Neural cell (in vitro differentiated cells): ENCODE measurements at regions not wholly inside any gene's neighbourhood (a gene's known extent, or its start where the extent isn't known, plus 50 kb on each side); places are given as distances from the start of the nearest gene placed in this dataset.

ENCODE experiments used
- H2AFZ ChIP-seq: fragments of 200-600, 300-800 bp; sonication (generic), shearing (Covaris generic); 2 replicates; pipeline ENCODE4 v1.6.0; 2014; ENCODE audit warnings: low read depth, mild to moderate bottlenecking, antibody characterized with exemption, low read length, moderate library complexity
- H3F3A ChIP-seq: fragments of 200-600 bp; shearing (Covaris generic); 2 replicates; pipeline ENCODE4 v1.6.1; 2016; ENCODE audit warnings: mild to moderate bottlenecking, moderate library complexity, mixed read lengths, antibody characterized with exemption, low read length; ENCODE audit not compliant: insufficient read depth, poor library complexity, severe bottlenecking
- H3K27ac ChIP-seq: fragments of 200-600, 300-800 bp; sonication (generic), shearing (Covaris generic); 2 replicates; pipeline ENCODE4 v1.5.1; 2014; ENCODE audit warnings: mild to moderate bottlenecking, low read length, moderate library complexity
- H3K27me3 ChIP-seq: fragments of 300-800, 200-600 bp; sonication (generic), shearing (Covaris generic); 2 replicates; pipeline ENCODE4 v1.6.0; 2014; ENCODE audit warnings: mild to moderate bottlenecking, low read depth, low read length, moderate library complexity; ENCODE audit not compliant: insufficient read depth
- H3K36me3 ChIP-seq: fragments of 300-800, 200-600 bp; sonication (generic), shearing (Covaris generic); 2 replicates; pipeline ENCODE4 v1.5.1; 2014; ENCODE audit warnings: mild to moderate bottlenecking, antibody characterized with exemption, low read length, moderate library complexity; ENCODE audit not compliant: insufficient read depth
- H3K4me2 ChIP-seq: fragments of 300-800, 200-600 bp; sonication (generic), shearing (Covaris generic); 2 replicates; pipeline ENCODE4 v1.6.0; 2014; ENCODE audit warnings: mild to moderate bottlenecking, low read length
- H3K4me3 ChIP-seq: fragments of 300-800, 200-600 bp; sonication (generic), shearing (Covaris generic); 2 replicates; pipeline ENCODE4 v1.5.1; 2014; ENCODE audit warnings: mild to moderate bottlenecking, low read length, moderate library complexity
- H3K79me2 ChIP-seq: fragments of 200-600 bp; shearing (Covaris generic); replicated peaks from 2 replicates; pipeline ENCODE4 v1.6.0; 2014; ENCODE audit warnings: mild to moderate bottlenecking, low read length, moderate library complexity; ENCODE audit not compliant: insufficient read depth
- H3K9ac ChIP-seq: fragments of 300-800, 200-600 bp; sonication (generic), shearing (Covaris generic); 2 replicates; pipeline ENCODE4 v1.6.1; 2016; ENCODE audit warnings: mild to moderate bottlenecking, low read length, mixed read lengths
- H3K9me2 ChIP-seq: fragments of 200-600 bp; shearing (Covaris generic); 2 replicates; pipeline ENCODE4 v1.6.1; 2016; ENCODE audit warnings: mild to moderate bottlenecking, low read length, mixed read lengths; ENCODE audit not compliant: insufficient read depth
- H3K9me3 ChIP-seq: fragments of 200-600, 300-800 bp; sonication (generic), shearing (Covaris generic); 2 replicates; pipeline ENCODE4 v1.6.1; 2016; ENCODE audit warnings: mild to moderate bottlenecking, mixed run types, low read length, moderate library complexity, mixed read lengths
- H4K20me1 ChIP-seq: fragments of 200-600 bp; shearing (Covaris generic); 2 replicates; pipeline ENCODE4 v1.6.1; 2016; ENCODE audit warnings: mild to moderate bottlenecking, mixed run types; ENCODE audit not compliant: insufficient read depth
- EP300 ChIP-seq: fragments of 450-650 bp; conservative IDR thresholded peaks from 2 replicates; pipeline ENCODE4 v1.6.1; 2014; ENCODE audit warnings: antibody characterized with exemption, mild to moderate bottlenecking, moderate library complexity; ENCODE audit not compliant: poor library complexity, severe bottlenecking
- EZH2 ChIP-seq: fragments of 200-600, 300-800 bp; shearing (Covaris generic), sonication (generic); IDR thresholded peaks from 2 replicates; pipeline ENCODE4 v1.6.1; 2014; ENCODE audit warnings: antibody characterized with exemption, low read length, borderline replicate concordance, mild to moderate bottlenecking; ENCODE audit not compliant: insufficient read depth, poor library complexity, severe bottlenecking
- MXI1 ChIP-seq: fragments of 450-650 bp; conservative IDR thresholded peaks from 2 replicates; pipeline ENCODE4 v1.6.1; 2014; ENCODE audit warnings: antibody characterized with exemption, mild to moderate bottlenecking; ENCODE audit not compliant: poor library complexity, severe bottlenecking
- POLR2AphosphoS5 ChIP-seq: IDR thresholded peaks from 2 replicates; pipeline ENCODE4 v1.6.1; 2012
- RAD21 ChIP-seq: fragments of 450-650 bp; conservative IDR thresholded peaks from 2 replicates; pipeline ENCODE4 v1.6.1; 2014; ENCODE audit warnings: antibody characterized with exemption, mild to moderate bottlenecking, moderate library complexity
- SMC3 ChIP-seq: fragments of 450-650 bp; conservative IDR thresholded peaks from 2 replicates; pipeline ENCODE4 v1.6.1; 2014; ENCODE audit warnings: antibody characterized with exemption, mild to moderate bottlenecking, moderate library complexity; ENCODE audit not compliant: poor library complexity
- TAF1 ChIP-seq: IDR thresholded peaks from 2 replicates; pipeline ENCODE4 v1.6.1; 2012; ENCODE audit warnings: low read depth
- TF ChIP-seq, protein P1 (sequence below): fragments of 450-650 bp; IDR thresholded peaks from 2 replicates; pipeline ENCODE4 v1.5.1; 2014; ENCODE audit warnings: antibody characterized with exemption, mild to moderate bottlenecking, moderate library complexity; ENCODE audit not compliant: poor library complexity, severe bottlenecking
- TF ChIP-seq, protein P2 (sequence below): IDR thresholded peaks from 2 replicates; pipeline ENCODE4 v1.6.1; 2012; ENCODE audit warnings: borderline replicate concordance

DNA sequence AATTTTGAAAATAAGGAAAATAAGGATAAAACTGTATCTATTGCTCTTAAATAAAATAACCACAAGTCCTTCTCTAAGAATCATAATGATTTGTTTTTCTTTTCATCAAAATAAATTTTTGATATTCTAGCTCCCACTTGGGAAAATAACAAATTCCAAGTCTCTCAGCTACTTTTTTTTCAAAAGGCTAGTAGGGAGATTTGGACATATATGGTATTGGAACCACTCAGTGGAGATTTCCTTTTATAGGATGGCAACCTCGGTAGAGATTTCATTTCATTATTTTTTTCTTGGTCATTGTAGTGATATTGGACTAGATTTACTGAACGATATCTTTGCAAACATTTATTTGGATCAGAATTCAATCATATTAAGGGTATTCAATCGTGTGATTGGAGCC is 69.5 kb upstream of the PRKG1 start:
- Histone ChIP-seq H3K4me2 (no peak overlapping the region), H3K4me3 (no peak overlapping the region), H3K27ac (no peak overlapping the region), H3K9me3 (no peaks in the 10 kb centered on the region), H3K9me2 (no peaks in the 10 kb centered on the region), H3K36me3 (no peaks in the 10 kb centered on the region), H3K79me2 (no peaks in the 10 kb centered on the region), H2AFZ (no peak overlapping the region), H4K20me1 (no peaks in the 10 kb centered on the region), H3K27me3 (no peaks in the 10 kb centered on the region), H3F3A (no peaks in the 10 kb centered on the region), H3K9ac (no peak overlapping the region)
- no peak for TF ChIP-seq EZH2
- TF ChIP-seq, protein P1, sequence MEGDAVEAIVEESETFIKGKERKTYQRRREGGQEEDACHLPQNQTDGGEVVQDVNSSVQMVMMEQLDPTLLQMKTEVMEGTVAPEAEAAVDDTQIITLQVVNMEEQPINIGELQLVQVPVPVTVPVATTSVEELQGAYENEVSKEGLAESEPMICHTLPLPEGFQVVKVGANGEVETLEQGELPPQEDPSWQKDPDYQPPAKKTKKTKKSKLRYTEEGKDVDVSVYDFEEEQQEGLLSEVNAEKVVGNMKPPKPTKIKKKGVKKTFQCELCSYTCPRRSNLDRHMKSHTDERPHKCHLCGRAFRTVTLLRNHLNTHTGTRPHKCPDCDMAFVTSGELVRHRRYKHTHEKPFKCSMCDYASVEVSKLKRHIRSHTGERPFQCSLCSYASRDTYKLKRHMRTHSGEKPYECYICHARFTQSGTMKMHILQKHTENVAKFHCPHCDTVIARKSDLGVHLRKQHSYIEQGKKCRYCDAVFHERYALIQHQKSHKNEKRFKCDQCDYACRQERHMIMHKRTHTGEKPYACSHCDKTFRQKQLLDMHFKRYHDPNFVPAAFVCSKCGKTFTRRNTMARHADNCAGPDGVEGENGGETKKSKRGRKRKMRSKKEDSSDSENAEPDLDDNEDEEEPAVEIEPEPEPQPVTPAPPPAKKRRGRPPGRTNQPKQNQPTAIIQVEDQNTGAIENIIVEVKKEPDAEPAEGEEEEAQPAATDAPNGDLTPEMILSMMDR = no peak
- no peak for TF ChIP-seq TAF1
- TF ChIP-seq SMC3 = no peak
- no peak for TF ChIP-seq EP300
- TF ChIP-seq, protein P2, sequence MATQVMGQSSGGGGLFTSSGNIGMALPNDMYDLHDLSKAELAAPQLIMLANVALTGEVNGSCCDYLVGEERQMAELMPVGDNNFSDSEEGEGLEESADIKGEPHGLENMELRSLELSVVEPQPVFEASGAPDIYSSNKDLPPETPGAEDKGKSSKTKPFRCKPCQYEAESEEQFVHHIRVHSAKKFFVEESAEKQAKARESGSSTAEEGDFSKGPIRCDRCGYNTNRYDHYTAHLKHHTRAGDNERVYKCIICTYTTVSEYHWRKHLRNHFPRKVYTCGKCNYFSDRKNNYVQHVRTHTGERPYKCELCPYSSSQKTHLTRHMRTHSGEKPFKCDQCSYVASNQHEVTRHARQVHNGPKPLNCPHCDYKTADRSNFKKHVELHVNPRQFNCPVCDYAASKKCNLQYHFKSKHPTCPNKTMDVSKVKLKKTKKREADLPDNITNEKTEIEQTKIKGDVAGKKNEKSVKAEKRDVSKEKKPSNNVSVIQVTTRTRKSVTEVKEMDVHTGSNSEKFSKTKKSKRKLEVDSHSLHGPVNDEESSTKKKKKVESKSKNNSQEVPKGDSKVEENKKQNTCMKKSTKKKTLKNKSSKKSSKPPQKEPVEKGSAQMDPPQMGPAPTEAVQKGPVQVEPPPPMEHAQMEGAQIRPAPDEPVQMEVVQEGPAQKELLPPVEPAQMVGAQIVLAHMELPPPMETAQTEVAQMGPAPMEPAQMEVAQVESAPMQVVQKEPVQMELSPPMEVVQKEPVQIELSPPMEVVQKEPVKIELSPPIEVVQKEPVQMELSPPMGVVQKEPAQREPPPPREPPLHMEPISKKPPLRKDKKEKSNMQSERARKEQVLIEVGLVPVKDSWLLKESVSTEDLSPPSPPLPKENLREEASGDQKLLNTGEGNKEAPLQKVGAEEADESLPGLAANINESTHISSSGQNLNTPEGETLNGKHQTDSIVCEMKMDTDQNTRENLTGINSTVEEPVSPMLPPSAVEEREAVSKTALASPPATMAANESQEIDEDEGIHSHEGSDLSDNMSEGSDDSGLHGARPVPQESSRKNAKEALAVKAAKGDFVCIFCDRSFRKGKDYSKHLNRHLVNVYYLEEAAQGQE = no peak
- no peak for TF ChIP-seq RAD21
- TF ChIP-seq POLR2AphosphoS5 = no peak

GRCh38 chr10:51005551-51005950 is 68.7 kb upstream of the PRKG1 start:
- Histone ChIP-seq H3K36me3 (no peaks in the 10 kb centered on the region), H3K9me3 (no peaks in the 10 kb centered on the region), H4K20me1 (no peaks in the 10 kb centered on the region), H3K27ac (no peak overlapping the region), H3K4me2 (no peak overlapping the region), H3K79me2 (no peaks in the 10 kb centered on the region), H3K4me3 (no peak overlapping the region), H3K9me2 (no peaks in the 10 kb centered on the region), H3F3A (no peaks in the 10 kb centered on the region), H2AFZ (no peak overlapping the region), H3K9ac (no peak overlapping the region), H3K27me3 (no peaks in the 10 kb centered on the region)
- TF ChIP-seq MXI1 (no peak), POLR2AphosphoS5 (no peak), TAF1 (no peak)

DNA sequence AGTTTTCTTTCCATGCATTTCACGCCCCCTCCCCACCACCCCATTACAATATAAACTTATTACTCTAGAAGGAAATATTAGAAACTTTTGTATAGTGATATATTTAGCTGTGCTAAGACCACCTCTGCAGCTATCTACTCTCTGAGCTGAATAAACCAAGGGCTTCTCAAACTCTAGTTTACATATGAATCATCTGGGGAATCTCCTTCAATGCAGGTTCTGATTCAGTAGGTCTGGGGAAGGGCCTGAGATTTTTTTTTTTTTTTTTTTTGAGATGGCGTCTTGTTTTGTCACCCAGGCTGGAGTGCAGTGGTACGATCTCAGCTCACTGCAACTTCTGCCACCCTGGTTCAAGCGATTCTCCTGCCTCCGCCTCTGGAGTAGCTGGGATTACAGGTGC is 67.6 kb upstream of the PRKG1 start:
- H3K9me3 ChIP-seq = no peaks in the 10 kb centered on the region
- H2AFZ ChIP-seq = no peak overlapping the region
- H3F3A ChIP-seq = no peaks in the 10 kb centered on the region
- no peaks in the 10 kb centered on the region for H3K79me2 ChIP-seq
- H3K4me2 ChIP-seq = no peak overlapping the region
- H3K27me3 ChIP-seq = no peaks in the 10 kb centered on the region
- H3K4me3 ChIP-seq = no peak overlapping the region
- no peaks in the 10 kb centered on the region for H4K20me1 ChIP-seq
- no peak overlapping the region for H3K27ac ChIP-seq
- TF ChIP-seq RAD21 = no peak
- TF ChIP-seq, protein P2 = no peak
- TF ChIP-seq EP300 = no peak
- no peak for TF ChIP-seq TAF1
- TF ChIP-seq EZH2 = no peak
- no peak for TF ChIP-seq POLR2AphosphoS5
- TF ChIP-seq, protein P1 = no peak
- no peak for TF ChIP-seq MXI1
- no peak for TF ChIP-seq SMC3
- no peak overlapping the region for H3K9ac ChIP-seq
- no peaks in the 10 kb centered on the region for H3K36me3 ChIP-seq
- H3K9me2 ChIP-seq = no peaks in the 10 kb centered on the region
